NCI-H446 treated with DMSO at 0.1 percent for 48 hours (cell line): ENCODE measurements at regions not wholly inside any gene's neighbourhood (a gene's known extent, or its start where the extent isn't known, plus 50 kb on each side); places are given as distances from the start of the nearest gene placed in this dataset.

Source experiments
- DNase-seq: peaks from one replicate; lab custom pipeline; 2025; lab: John Stamatoyannopoulos, UW

DNA sequence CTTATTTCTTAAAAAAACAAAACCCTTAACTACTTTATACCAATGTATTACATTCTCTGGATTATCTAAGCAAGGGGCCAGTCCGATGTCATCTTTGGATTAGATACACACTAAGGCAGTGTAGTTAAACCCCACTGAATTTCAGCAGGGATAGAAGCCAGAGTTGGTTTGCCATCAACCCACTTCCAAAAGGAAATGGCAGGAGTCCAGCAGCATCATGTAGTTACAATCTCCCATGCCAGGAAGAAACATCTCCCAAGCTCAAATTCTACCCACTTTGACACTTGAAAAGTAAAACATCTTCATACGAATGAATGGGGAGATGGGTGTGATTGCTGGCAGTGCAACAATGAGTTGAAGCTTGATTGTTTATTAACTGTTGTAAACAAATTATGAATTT lies 203.5 kb upstream of the PLXNC1 start:
- peak; percentile 78 for DNase-seq

DNA sequence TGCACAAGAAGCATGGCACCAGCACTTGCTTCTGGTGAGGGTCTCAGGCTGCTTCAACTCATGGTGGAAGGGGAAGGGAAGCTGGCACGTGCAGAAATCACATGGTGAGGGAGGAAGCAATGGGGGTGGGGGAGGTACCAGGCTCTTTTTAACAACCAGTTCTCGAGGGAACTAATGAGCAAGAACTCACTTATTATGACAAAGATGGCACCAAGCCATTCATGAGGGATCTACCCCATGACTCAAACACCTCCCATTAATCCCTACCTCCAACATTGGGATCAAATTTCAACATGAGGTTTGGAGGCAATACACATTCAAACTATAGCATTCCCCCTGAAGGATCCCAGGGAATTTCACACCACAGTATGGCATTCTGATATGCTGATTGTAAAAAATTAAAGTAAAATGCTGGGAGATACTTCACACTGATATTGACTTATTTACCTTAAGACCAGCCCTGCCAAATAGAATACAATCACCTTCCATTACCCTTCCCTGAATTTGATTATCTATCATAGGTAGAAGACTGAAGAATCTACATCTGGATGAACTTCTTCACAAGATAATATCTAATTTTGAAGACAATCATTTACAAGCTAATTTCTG lies 201.7 kb upstream of the PLXNC1 start:
- peak; percentile 11 for DNase-seq

- DNase-seq, result no peak
Observed at GRCh38 chr12:93947486-93947885, 200.9 kb upstream of the PLXNC1 start.

DNA sequence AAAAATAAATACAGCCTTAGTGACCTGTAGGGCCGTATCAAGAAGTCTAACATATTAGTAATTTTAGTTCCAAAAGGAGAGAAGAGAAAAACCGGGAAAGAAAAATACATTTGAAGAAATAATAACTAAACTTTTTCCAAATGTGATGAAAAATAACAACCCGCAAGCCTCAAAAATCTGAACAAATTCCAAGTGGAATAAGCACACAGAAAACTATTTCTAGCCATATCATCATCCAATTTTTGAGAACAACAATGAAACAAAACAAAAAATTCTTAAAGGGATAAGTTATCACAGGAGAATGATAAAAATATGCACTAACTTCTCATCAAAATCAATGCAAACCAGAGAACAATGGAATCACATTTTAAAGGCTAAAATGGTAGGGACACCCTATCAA lies 198.1 kb upstream of the PLXNC1 start:
- no peak for DNase-seq

DNA sequence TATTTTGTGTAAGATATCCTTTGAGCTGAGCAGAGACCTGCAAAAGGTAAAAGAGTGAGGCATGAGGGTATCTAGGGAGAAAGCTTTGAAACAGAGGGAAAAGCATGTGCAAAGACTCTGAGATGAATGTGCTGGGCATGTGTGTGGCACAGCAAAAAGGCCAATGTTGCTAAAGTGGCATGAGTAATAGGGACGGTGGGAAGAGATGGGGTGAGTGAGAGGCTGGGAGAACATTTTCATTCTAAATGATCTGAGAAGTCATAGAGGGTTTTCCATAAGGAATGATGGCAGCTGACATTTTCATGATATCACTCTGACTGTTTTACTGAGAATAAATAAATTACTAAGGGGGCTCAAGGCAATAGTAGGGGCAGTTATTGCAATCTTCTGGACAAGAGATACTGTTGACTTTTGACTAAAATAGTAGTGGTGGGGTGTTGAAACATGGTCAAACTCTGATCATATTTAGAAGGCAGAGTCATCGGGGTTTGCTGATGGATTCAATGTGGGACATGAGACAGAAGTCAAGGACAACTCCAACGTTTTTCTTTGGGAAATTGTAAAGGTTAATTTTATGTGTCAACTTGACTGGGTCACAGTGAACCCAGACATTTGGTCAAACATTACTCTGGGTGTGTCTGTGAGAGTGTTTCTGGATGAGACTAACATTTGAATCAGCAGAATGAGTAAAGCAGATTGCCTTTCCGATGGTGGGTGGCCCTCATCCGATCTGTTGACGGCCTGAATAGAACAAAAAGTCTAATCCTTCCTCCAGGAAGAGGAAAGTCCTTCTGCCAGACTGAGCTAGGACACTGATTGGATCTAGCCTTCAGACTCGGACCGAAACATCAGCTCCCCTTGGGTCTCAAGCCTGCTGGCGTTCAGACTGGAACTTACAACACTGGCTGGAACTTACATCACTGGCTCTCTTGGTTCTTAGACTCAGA lies 193.9 kb upstream of the PLXNC1 start:
- no peak for DNase-seq

- DNase-seq, result no peak
Observed at GRCh38 chr12:93956551-93956950, 191.8 kb upstream of the PLXNC1 start.

DNA sequence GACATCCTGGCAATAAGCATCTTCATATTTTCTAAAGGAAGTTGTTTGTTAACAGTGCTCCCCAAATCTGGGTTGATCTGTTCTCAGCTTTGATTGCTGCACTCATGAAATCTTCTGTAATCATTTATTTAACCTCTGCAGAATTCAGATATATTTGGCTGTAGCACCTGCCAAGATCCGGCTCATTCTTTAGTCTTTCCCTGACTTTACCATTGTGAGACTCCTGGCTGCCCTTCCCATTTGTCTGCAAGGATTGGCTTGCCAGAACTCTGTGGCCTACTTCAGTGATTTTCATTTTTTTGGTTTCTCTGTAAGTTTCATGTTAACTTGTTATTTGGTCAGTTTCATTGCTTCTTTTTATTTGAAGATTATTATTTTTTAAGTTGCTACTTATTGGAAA lies 191.2 kb upstream of the PLXNC1 start:
- no peak for DNase-seq

- no peak for DNase-seq
Observed at GRCh38 chr12:93957870-93958269, 190.5 kb upstream of the PLXNC1 start.

DNA sequence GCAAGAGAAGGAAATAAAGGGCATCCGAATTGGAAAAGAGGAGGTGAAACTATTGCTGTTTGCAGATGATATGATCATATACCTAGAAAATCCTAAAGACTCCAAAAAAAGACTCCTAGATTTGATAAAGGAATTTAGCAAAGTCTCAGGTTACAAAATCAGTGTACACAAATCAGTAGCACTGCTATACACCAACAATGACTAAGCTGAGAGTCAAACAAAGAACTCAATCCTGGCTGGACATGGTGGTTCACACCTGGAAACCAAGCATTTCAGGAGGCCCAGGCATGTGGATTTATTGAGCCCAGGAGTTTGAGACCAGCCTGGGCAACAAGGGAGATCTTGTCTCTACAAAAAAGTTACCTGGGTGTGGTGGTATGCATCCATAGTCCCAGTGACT lies 188.7 kb upstream of the PLXNC1 start:
- DNase-seq, result no peak

- DNase-seq, result no peak
Observed at GRCh38 chr12:93960521-93960920, 187.9 kb upstream of the PLXNC1 start.

GRCh38 chr12:93962336-93962735 lies 186.0 kb upstream of the PLXNC1 start:
- DNase-seq, result no peak

DNA sequence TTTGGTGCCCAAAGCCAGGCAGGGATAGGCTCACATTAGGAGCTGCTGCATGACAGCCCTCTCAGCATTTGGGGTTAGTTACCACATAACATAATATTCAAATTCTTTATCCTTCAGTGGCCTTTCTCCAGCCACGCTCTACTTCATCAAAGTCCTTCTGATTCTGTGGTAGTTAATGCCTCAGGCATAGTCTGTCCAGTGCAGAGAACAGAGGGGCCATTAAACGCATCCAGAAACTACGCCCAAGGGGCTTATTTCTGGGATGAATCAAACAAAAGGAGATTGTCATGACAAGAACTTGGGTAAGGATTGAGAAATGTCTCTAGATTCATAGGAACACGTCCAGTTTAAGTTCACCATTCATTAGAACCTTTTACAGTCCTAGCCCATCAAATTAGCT lies 183.4 kb upstream of the PLXNC1 start:
- DNase-seq, result no peak

- DNase-seq, result no peak
Observed at GRCh38 chr12:93966516-93967133, 181.8 kb upstream of the PLXNC1 start.

GRCh38 chr12:93967454-93967853 lies 180.9 kb upstream of the PLXNC1 start:
- no peak for DNase-seq

DNA sequence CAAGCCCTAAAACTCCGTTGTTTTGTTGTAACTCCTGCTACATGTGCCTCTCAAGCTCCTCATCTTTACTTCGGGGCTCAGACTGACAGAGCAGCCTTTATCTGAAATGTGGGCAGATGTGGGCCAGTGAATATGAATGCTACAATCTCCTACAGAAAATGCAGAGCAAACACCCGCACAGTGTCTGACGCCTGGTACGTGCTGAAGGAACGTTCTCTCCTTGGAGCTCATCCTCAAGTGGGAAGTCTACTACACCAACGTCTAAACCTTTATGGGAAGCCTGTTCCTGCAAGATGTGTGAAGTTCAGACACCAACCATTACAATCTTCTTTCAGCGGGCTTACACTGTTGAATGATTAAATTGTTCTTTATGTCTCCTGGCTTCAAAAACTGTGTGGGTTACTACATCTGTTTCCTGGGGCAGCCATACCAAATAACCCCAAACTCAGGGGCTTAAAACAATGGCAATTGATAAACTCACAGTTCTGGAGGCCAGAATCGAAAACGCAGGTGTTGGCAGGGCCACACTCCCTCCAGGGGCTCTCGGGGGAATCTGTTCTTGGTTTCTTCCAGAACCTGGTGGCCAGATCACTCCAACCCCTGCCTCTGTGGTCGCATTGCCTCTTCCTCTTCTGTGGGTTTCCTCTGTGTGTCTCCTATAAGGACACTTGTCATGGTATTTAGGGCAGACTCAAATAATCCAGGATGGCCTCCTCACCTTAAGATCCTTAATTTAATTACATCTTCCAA lies 179.7 kb upstream of the PLXNC1 start:
- DNase-seq, result no peak

DNA sequence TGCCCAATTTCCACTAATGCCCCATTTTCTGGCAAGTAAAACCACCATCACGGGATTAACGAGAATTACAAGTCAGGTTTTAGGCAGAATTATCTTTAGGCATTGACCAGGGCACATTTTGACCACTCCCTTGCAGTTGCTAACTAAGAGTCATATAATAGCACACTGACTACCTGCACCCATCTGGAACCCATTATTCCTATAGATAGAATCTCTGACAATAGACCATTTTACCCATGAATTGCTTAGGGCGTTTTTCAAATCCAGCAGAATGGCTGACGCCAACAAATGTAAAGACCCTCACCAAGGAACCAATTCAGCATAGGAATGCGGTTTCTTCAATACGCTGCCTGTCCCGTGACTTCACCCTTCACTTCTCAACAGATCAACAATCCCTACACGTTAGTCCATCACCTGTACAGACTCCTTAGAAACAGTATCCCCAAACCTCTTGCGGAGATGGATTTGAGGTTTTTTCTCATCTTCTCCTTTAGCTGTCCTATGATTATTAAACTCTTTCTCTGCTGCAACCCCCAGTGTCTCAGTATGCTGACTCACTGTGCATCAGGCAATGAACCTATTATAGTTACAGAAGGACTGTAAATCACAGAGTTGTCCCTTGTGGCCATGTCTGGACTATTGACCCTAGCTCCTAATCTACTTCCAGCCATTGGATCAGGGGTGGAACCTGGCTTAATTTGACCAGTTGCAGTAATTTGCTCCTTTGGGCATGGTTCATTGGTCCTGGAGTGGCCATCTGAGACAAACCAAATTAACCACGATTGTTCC lies 177.3 kb upstream of the PLXNC1 start:
- DNase-seq, result no peak

DNA sequence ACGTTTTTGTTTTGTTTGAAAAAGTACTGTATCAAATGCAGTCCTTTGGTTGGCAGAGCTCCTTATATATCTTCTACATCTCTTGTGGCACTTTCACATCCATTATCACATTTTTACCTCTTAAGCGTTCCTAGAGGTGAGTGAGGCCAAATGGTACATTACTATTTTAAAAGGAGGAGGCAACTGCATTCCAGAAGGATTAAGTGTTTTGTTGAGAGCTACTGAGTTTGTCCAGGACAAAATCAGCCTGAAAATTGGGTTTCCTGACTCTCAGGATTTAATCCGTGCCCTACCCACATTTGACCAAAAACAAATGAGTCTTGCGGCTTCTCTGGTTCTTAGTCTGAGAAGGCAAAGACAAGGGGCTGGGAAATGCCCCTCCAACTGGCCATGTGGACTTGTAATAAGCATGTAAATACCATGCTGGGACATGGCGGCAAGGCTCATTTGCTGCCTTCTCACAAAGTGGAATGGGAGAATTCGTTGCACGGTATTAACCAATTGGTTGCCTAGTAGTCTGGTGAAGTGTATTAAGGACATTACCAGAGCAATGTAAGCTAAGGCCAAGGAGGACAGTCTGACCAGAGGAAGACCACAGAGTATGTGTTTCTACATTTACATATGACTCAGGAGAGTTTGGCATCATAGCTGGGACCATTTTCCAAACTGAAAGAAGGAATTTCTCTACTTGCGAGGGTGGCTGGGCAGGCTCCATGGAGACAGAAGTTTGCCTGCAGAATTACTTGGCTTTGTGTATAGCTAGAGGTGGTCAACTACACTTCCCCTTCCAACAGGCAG lies 175.8 kb upstream of the PLXNC1 start:
- no peak for DNase-seq

GRCh38 chr12:93974252-93974651 lies 174.1 kb upstream of the PLXNC1 start:
- DNase-seq, result no peak

DNA sequence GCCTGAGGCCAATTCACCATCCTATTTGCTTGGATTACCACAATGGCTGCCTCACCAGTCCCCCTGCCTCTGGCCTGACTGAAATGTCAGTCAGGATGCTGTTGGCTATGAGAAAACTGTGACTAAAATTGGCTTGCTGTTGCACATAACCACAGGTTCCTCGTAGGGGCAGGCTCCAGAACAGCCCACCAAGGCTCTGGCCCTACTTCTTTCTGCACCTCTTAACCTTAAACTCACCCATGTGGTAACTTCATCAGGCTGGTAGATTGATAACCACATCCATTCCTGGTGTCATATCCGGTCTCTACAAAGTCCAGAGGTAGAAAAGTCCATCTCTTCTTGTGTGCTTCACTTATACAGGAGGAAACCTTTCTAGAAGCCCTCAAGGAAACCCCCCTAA lies 172.4 kb upstream of the PLXNC1 start:
- no peak for DNase-seq

GRCh38 chr12:93977081-93977480 lies 171.3 kb upstream of the PLXNC1 start:
- DNase-seq, result no peak

- DNase-seq, result no peak
Observed at GRCh38 chr12:93978553-93978952, 169.8 kb upstream of the PLXNC1 start.
